GM21423 (cell line): ENCODE measurements at regions not wholly inside any gene's neighbourhood (a gene's known extent, or its start where the extent isn't known, plus 50 kb on each side); places are given as distances from the start of the nearest gene placed in this dataset.

ENCODE experiments used
- ATAC-seq: cut with Tn5 transposase; IDR thresholded peaks from one replicate; pipeline ENCODE4 v1.9.1; 2021; ENCODE audit warnings: mild to moderate bottlenecking, moderate library complexity; ENCODE audit not compliant: unreplicated experiment

DNA sequence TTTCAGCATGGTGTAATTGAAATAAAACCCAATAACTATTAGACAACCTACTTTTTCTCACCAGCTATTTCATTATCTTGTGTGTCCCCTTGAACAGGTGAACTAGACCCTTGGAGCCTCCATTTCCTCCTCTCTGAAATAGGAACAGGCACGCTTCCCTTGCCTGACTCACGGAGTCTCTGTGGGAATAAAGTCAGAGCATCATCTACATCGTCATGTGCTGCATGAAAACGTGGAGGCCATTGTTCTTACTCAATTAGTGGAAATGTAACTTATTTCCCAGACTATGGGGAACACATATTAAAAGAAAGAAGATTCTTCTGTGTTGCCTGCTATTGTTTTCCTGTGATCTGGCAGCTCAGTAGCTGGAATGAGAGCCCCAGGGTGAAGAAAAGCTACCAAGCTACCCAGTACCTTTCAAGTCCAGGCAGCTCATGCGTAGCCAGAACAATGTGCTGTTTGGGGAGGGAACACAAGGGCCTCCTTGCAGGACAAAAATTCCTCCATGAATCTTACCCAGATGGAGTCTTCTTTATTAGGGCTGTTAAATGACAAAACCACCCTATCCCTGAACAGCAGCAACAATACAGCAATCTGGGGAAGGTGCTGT, 59.8 kb downstream of the SOX11 start:
- ATAC-seq = no peak

DNA sequence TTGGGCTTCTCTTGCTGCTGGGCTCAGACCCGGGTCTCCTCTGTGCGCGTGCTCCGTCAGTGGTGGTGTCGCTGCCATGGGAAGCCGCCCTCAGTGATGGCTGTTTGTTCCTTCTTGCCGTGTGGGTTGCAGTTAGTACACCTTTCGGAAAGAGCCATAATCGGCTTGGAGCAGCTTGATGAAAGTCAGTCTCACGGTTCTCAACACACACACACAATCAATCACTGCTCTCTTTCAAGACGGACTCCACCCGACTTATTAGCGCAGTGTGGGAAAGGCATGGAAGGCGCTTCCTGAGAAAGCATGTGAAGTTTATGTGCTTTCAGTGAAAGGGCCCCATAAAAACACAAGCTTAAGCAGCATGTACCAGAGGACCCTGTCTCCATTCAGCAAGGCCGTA, 64.1 kb downstream of the SOX11 start:
- no peak for ATAC-seq

DNA sequence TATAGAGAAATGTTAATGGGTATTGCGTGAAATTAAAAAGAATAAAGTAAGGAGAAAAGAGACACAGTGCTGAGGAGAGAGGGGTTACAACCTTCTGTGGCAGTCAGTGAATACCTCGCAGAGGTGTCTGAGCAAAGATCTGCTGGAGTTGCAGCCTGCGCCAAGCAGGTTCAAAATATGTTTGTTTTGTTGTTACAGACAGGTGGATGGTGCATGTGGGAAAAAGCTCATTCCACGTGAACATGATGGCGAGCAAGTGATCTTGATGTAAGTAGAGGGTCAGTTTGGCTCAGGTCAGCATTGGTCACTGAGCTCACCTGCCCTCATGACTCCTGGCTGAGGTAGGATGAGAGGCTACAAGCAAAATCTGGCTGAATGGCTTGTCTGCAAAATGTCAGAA, 66.2 kb downstream of the SOX11 start:
- ATAC-seq = no peak

DNA sequence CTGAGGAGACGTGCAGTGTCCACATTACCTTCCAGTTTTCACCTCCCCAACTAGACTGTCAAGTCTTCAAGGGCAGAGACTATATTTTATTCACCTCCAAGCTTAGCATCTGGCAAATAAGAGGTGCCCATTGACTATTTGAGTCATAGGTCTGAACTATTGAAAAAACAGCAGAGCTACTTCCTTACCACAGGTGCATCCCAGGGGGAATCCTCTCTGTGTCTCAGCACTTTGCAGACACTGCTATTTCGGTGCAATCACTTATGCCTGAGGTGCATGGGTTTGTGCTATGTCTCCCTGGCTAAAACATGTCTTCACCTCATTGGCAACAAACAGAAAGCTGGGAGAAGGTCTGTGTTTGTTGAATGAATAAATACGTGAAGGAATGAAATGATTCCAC, 67.8 kb downstream of the SOX11 start:
- no peak for ATAC-seq

DNA sequence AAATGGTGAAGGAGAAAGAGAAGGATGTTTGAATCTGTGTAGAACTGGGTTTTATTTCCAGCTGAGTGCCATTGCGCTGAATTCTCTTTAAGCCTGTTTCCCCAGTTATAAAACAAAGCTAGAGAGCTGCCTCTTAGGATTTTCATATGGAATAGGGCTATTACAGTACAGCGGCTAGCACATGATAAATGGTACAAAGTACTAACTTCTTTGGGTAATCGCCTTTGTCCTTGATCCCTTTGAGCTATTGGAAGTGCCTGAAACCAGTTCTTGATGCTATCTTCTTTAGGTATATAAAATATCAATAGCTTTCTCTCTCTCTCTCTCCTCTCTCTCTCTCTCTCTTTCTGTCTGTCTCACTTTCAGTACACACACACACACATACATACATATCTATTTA, 71.3 kb downstream of the SOX11 start:
- ATAC-seq = no peak

DNA sequence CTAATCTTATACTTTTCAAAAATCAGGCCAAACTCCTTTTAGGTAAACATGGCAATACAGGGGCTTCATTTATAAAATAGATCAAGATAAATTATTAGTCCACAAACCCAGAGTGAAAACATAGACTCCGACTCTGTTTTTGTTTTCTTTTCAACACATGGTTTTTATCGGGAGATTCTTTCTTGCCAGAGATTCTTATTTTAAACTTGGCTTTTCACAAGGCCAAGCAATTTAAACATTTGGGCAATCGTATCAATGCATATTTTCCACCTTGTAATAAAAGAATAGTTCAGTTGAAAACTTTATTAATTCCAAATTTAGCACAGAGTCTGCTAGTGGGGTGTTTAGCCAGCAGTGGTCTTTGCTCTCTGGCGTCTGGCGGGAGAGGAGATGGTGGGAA, 71.9 kb downstream of the SOX11 start:
- ATAC-seq = no peak

DNA sequence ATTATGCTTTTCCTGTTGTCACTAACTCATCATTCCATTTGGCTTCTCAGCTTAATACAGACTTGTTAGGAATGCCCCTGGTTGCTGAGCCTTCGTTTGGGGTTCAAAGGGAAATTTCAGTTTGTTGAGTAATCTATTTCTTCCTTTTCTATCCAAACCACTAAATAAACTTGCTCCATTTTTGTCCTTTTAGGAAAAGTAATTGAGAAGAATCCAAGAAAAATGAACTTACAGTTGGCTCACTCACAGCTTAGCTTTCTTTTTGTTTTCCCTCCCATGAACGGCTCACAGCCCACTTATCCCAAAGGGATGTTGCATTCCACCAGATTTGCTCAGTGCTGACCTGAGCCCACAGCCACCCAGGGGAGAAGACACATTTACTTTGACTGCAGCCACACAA, 73.9 kb downstream of the SOX11 start:
- no peak for ATAC-seq

DNA sequence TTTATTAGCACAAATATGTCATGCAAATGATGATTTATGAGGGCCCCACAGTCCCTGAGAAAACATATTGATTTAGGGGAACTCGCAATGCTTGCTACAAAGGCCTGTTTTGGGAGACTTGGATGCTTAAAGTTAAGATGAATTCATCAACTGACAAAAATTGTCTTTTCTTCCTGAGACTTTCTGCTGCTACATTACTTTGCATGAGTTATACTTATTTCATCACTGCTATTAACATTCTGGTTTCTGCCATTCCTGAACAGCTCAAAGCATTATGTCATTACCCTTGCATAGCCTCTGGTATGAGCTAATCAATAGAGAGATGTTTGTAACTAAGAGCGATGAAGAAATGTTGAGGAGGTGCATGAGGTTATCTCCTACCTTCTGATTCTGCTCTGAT, 74.4 kb downstream of the SOX11 start:
- ATAC-seq = no peak

DNA sequence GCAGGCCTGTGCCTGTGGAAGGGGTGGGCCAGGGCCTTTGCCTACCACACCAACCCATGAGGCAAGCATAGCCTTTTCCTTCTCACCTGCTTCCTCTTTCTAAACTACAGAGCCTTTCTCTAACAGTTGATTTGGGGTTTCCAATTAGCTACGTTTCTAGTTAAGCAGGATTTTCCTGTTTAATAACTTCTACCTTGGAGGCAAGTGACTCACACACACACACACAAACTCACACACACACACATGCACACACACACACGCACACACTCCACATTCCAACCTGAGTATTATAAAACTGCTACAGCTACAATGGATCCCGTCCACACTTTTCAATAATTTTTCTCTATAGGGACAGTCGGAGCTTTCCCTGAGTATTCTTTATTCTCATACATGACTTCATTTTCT, 84.9 kb downstream of the SOX11 start:
- no peak for ATAC-seq

DNA sequence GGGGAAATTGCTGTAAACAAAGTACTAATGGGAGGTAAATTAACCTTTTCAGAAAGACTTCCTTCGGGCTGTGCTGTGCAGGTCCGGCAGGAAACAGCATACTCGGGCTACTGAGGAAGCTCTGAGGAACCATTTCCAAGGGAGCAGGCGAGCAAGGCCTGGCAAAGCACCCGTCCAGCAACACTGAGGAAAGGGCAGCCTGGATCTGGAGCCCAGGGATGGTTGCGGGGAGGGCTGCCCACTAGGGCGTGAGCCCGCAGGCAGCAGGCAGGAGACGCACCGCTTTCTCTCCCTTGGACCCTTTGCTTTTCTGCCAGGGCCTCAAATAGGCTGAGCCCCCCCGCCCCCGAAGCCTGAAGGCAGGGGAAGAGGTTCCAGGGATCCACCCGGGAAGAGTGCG, 89.5 kb downstream of the SOX11 start:
- no peak for ATAC-seq

DNA sequence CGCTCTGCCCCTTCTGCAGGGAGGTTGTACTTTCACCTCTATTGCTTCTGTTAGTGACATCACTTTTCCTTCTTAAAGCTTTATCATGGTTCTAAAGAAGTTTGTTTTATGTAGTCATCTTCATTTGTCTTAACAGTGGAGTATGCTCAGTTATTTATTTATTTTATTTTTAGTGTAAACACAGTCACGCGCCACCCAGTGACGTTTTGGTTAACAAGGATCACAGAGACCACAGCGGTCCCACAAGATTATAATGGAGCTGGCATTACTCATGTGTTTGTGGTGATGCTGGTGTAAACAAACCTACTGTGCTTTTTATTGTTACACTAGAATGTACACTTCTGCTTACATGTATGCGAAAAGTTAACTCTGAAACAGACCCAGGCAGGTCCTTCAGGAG, 89.9 kb downstream of the SOX11 start:
- ATAC-seq = no peak

DNA sequence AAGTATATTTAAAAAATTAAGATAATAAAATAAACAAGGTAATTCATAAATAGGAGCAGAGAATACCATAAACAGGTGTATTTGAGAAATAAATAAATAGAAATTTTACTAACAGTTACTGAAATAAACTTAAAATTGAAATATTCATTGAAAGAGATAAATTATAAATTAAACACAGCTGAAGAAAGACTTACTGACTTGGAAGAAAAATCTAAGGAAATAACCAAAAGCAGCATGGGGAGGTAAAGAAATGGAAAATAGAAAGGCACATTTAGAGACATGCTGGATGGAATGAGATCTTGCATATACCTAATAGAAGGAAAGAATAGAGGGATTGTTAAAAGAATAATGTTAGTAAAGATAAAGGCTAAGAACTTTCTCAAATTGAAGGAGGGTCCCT, 96.3 kb downstream of the SOX11 start:
- no peak for ATAC-seq

DNA sequence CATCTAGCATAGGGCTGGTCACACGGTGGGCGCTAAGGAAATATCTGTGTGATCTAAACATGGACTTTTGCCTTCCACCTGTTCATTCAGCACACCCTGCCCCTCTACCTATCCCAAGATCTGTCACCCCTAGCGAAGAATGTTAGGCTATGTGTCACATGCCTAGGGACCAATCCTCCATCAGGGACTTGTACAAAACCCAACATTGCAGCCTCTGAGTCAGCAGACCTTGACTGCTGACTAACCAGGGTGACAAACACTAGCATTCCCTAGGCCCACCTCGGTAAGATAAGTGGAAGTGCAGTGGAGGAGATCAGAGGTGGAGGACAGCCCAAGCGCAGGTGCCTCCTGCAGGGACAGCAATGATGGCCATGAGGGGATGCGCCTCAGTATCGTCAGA, 99.2 kb downstream of the SOX11 start:
- no peak for ATAC-seq

DNA sequence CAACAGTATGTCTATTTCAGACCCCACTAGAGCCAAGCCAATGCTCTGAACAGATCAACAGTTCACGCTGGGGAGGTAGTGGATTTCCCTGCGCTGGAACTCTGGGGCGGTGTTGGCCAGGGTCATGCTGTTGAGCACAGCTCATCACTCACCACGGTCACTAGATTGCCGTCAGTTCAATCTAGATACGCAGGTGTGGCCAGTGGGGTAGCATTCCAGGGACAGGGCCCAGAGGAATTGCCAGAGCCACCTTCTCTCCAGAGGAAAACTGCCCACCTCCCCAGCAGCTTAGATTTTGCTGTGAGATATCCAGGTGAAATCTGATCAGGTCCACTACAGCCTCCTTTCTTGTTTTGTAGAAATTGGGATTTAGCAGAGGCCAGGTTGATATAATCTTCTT, 101.8 kb downstream of the SOX11 start:
- no peak for ATAC-seq

DNA sequence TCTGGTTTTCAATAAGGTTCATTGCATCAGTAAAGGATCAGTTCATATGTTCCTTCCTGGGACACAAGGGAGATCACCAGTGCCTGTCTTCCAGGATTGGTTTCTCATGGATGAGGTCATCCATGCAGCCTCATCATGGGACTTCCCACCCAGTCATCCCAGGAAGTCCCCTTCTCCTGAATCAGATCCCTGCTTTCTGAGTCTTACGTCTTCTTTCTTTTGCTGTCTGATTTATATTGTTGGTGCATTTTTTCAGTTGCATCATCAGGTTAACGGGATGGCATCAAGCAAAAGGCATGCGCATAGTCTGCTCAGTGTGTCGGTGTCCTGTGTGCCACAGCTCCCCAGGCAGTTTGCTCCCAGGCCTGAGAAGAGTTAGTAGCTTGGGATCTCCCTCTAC, 105.9 kb downstream of the SOX11 start:
- no peak for ATAC-seq

DNA sequence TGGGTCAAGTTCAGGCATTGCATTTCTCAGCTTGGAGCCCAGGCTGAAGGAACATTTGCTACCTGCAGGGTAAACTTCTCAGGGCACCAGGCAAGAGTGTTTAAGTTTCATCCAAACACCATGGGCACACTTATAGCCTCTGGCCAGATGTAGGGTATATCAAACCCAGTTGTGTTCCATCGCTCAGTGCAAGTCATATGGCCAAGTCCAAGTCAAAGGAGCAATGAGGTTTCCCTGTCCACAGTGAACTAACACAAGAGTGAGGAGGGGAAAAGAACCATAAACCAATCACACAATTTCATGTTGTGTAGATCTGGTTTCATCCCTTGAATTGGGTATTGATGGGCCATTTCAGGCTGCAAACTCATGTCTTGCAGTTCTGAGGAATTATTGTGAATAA, 107.2 kb downstream of the SOX11 start:
- ATAC-seq = no peak

DNA sequence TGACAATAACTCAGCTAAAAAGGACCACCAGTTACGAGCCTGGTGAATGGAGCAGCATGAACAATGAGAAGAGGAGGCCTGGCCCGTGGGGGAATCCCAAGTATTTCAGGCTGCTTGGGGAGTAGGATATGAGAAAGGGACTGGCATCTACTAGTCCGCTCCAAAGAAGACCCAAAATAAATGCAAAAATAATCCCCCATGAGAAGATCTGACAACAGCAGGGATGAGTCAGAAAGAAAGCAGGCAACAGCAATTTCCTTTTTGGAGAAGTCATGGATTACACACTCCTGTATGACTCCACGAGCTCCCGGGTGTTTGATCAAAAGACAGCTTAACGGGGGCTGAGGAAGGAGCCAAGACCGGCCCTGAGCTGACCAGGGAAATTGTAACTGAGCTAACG, 111.4 kb downstream of the SOX11 start:
- no peak for ATAC-seq

DNA sequence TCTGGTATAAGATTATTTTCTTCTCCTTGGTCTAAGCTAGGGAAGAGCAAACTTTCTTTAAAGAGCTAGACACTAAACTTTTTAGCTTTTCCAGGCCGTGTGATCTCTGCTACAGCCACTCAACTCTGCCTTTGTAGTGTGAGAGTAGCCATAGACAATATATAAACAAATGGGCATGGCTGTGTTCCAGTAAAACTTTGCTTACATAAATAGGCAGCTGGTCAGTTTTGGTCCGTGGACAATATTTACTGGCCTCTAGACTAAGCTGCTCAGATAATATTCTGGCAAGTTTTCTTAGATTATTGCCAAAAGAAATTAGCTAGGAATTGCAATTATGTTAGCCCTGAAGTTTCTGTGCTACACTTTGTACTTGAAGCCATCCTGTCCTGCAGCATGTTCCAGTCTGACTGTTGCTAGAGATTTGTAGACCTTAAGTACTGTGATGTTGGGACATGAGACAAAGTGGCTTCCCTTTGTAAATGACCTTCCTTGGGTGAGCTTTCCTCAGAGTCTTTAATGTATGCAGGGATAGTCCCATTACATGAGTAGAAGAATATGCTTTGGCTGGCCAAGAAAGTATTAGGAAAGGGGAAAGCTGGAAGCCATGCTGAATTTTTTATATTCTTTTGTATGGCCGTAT, 126.9 kb downstream of the SOX11 start:
- ATAC-seq = no peak

DNA sequence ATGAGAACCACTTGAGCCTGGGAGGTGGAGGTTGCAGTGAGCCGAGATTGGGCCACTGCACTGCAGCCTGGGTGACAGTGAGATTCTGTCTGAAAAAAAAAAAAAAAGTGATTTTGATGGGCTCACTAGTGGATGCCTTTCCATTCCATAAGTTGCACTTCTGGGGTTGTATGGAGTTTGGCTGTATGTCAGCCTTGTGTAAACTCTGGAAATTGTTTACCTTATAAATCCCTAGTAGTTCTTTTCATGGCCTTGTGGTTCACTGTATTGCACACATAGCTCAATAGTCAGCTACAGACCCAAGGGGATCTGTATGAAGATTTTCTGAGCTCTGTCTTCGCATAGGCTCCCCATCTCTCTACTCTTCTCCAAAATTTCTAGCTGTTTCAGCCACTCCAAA, 131.9 kb downstream of the SOX11 start:
- no peak for ATAC-seq

DNA sequence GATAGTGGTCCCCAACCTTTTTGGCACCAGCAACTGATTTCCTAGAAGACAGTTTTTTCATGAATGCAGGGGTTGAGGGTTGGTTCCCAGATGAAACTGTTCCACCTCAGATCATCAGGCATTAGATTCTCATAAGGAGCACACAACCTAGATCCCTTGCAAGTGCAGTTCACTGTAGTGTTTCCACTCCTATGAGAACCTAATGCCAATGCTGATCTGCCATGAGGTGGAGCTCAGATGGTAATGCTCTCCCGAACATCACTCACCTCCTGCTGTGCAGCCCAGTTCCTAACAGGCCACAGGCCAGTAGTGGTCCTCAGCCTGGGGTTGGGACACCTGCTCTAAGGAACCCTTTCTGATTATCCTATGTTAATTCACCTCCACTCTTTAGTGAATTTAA, 133.5 kb downstream of the SOX11 start:
- no peak for ATAC-seq

DNA sequence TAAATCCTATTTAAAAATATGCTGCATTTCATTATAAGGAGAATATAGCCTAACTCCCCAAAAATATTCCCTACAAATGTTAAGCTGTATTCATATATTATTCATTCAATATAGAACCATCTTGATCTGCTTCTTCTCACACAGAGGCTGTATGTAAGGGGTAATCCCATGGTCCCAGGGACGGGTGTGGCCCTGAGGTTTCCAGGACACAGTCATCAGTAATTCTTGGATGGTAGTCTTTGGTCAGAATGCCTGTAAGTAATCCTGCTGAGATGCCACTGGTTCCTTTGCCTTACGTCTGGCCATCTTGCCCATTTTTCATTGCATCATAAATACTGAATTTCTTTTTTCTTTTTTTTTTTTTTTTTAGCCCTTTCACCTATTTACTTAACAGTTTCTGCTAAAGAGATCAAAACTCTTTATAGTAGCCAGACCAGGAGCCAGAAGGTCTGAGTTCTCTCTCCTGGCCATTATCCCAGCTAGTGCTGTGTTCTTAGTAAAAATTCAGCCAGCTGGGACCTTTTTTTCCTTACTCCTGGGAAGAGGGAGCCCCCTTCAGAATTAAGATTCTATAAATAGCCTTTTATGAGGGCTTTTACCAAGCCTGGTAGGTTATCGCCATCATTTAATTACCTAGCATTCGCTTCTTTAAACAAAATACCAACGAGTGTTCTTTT, 134.9 kb downstream of the SOX11 start:
- no peak for ATAC-seq

DNA sequence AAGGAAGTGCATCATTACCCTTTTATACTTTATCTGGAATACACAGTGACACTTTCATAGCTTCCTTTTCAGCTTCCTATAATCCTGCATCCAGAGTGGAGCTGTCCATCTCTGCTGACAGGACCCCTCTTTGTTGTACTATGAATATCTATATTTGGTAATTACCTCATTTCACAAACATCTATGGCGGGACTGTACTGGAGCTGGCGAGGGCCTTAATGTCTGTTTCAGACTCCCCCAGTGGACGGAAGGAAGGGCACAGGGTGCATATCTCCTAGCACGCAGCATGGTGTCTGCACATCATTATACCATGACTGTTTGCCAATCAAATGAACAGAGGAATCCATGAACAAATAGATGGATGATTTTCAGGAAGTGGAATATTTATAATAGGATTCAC, 142.3 kb downstream of the SOX11 start:
- ATAC-seq = no peak

DNA sequence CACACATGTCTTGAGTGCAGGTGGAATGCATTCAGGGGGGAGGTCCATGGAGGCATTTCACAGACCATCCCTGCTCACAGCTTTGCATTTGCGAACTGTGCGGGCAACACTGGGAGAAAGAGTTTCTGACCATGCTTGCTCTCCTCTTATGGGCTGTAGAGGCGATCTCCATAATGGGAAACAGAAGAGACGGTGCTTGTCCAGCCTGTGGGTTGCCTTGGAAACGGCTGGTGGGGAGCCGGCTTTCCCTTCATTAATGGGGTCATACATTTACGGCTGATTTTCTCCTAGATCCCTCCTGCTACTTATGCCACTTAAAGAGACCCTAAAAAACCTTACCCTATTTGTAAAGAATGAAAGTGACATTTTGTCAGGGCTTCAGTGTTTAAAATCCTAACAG, 147.4 kb downstream of the SOX11 start:
- no peak for ATAC-seq
